ENCODE measurements at regions not wholly inside any gene's neighbourhood (a gene's known extent, or its start where the extent isn't known, plus 50 kb on each side); places are given as distances from the start of the nearest gene placed in this dataset.

DNA sequence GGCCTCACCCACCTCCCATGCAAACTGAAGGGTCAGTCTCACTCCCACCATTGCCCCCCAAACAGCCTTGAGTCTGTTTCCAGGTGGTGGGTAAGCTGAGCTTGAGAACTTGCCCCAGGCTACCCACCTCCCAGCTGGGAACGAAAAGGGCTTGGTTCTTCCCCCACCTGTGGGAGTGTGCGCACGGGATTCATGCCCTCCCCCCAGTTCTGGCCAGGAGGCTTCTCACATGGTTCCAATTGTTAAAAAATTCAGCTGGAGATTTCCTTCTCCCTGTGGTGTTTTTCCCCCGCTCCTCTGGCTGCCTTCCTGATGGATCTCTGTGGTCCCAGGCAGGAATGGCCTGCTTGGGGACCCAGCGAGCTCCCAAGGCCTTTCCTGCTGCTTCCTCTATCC is 81.8 kb upstream of the C21orf91 start:
- DNase-seq (ENCODE audit: low read depth in 2 of 2), result no peak

- DNase-seq (ENCODE audit: low read depth in 2 of 2), result no peak
These were observed 81.3 kb upstream of the C21orf91 start for GRCh38 chr21:17900281-17900989.

GRCh38 chr21:17889171-17889570 is 70.0 kb upstream of the C21orf91 start:
- DNase-seq (ENCODE audit: low read depth in 2 of 2), result no peak

DNA sequence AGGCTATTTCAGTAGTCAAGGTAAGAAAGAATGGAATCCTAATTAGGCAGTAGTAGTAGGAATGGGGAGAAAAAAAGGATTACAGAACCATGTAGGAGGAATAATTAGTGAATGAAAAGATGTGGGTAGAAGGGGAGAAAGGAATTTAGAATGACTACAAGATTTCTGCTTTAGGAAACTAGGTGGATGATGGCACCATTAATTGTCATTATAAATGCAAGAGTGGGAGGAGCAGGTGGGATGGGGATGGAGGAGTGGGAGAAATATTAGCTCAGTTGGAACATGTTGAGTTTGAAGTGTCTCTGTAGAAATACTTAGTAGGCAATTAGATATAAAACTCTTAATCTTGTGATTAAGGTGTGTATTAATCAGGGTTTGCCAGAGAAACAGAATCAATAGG is 50.0 kb upstream of the C21orf91 start:
- no peak for DNase-seq (ENCODE audit: low read depth in 2 of 2)

Data from stimulated activated CD4-positive, alpha-beta T cell treated with anti-CD3 and anti-CD28 coated beads, Interleukin-1b, Interleukin-23, amount 100 ng/mL, for 4 hours (primary cell).